ENCODE measurements at regions not wholly inside any gene's neighbourhood (a gene's known extent, or its start where the extent isn't known, plus 50 kb on each side); places are given as distances from the start of the nearest gene placed in this dataset.

DNA sequence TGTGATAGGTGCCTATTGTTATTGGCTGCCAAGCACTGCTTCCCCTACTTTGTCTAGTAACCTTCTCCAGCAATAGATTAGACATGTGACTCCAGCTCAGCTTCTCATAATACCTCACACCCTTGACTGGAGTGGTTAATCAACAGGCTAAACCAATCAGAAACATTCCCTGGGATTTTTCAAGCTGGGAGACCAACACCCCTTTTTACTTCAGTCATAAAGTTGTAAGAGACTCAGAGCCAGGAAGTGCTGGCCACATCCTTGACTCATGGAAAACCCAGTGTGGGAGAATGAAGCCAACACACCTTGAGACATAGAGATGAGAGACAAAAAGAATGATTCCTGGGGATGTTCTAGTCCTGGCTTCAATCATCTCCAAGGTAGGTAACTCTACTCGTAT, 62.6 kb upstream of the HECTD2 start:
- TF ChIP-seq CTCF (optimal IDR thresholded peaks at IDR 0.05 in 1 of 3, IDR thresholded peaks at IDR 0.05 in 1 of 3, conservative IDR thresholded peaks at IDR 0.05 in 1 of 3; ENCODE audit: extremely low read depth in 1 of 3, insufficient read depth in 2 of 3, low read length in 3 of 3) (no peak), EZH2 (IDR thresholded peaks at IDR 0.05; ENCODE audit: low read length) (no peak)

Measured in keratinocyte (primary cell).